Fibroblast of lung (primary cell): ENCODE measurements at regions not wholly inside any gene's neighbourhood (a gene's known extent, or its start where the extent isn't known, plus 50 kb on each side); places are given as distances from the start of the nearest gene placed in this dataset.

Experiments
- DNase-seq, 2 donors: peaks; one replicate each; pipeline versions ENCODE4 v3.0.0 to v3.0.0-alpha.2; 2010; ENCODE audit warnings: low read depth in 2 of 2
- H2AFZ ChIP-seq: 2 replicates; pipeline ENCODE4 v1.5.1; 2012; ENCODE audit warnings: low read length, control low read depth, inconsistent platforms
- H3K27ac ChIP-seq: 2 replicates; pipeline ENCODE4 v1.5.1; 2011; ENCODE audit warnings: low read length, control low read depth; ENCODE audit not compliant: insufficient read depth
- H3K27me3 ChIP-seq: 2 replicates; pipeline ENCODE4 v1.5.1; 2011; ENCODE audit warnings: mild to moderate bottlenecking, low read length; ENCODE audit not compliant: control insufficient read depth, insufficient read depth
- H3K36me3 ChIP-seq: 2 replicates; pipeline ENCODE4 v1.5.1; 2011; ENCODE audit warnings: low read length; ENCODE audit not compliant: control insufficient read depth, insufficient read depth
- H3K4me1 ChIP-seq: 2 replicates; pipeline ENCODE4 v1.5.1; 2011; ENCODE audit warnings: low read length; ENCODE audit not compliant: control insufficient read depth, insufficient read depth; ENCODE audit errors: extremely low read depth
- H3K4me2 ChIP-seq: 2 replicates; pipeline ENCODE4 v1.5.1; 2011; ENCODE audit warnings: low read length, control low read depth; ENCODE audit not compliant: insufficient read depth; ENCODE audit errors: extremely low read depth
- H3K4me3 ChIP-seq, 4 experiments: fragments of 200-600 bp in 1 of 4; sonication (generic) in 1 of 4; replicated peaks in 1 of 4; 2 replicates each; pipeline ENCODE4 v1.5.1; 2011 to 2016; ENCODE audit warnings: low read length in 4 of 4, low read depth in 3 of 4, mild to moderate bottlenecking in 3 of 4, control low read depth in 2 of 4, inconsistent platforms in 1 of 4, mixed read lengths in 1 of 4; ENCODE audit not compliant: insufficient read depth in 1 of 4; ENCODE audit errors: control extremely low read depth in 1 of 4
- H3K79me2 ChIP-seq: 2 replicates; pipeline ENCODE4 v1.5.1; 2012; ENCODE audit warnings: mild to moderate bottlenecking, low read length, inconsistent platforms; ENCODE audit not compliant: control insufficient read depth, insufficient read depth
- H3K9ac ChIP-seq: 2 replicates; pipeline ENCODE4 v1.5.1; 2011; ENCODE audit warnings: mild to moderate bottlenecking, low read length, control low read depth; ENCODE audit not compliant: insufficient read depth
- H3K9me3 ChIP-seq: 2 replicates; pipeline ENCODE4 v1.5.1; 2012; ENCODE audit warnings: low read depth, low read length; ENCODE audit not compliant: control insufficient read depth, insufficient read depth
- H4K20me1 ChIP-seq: 2 replicates; pipeline ENCODE4 v1.5.1; 2011; ENCODE audit warnings: low read length; ENCODE audit not compliant: control insufficient read depth, insufficient read depth; ENCODE audit errors: extremely low read depth
- CTCF ChIP-seq, 2 donors: IDR thresholded peaks in 1 of 2; conservative IDR thresholded peaks in 1 of 2; 1 replicate in 1 of 2; 2 replicates in 1 of 2; pipeline ENCODE4 v1.5.1; 2011 to 2012; ENCODE audit warnings: low read length in 2 of 2, control low read depth in 1 of 2, inconsistent platforms in 1 of 2, low read depth in 1 of 2, mild to moderate bottlenecking in 1 of 2
- EZH2 ChIP-seq: IDR thresholded peaks from 2 replicates; pipeline ENCODE4 v1.5.1; 2012; ENCODE audit warnings: low read length, control low read depth, mild to moderate bottlenecking; ENCODE audit errors: missing control alignments

GRCh38 chr2:39549000-39549399 lies 111.9 kb upstream of the MAP4K3 start:
- TF ChIP-seq CTCF (conservative IDR thresholded peaks at IDR 0.05 in 1 of 2, IDR thresholded peaks at IDR 0.05 in 1 of 2; ENCODE audit: low read depth in 1 of 2, low read length in 2 of 2) (no peak), EZH2 (no peak)
- no peak overlapping the region for H3K4me2 ChIP-seq

GRCh38 chr2:39549718-39550464 lies 112.8 kb upstream of the MAP4K3 start:
- no peak for TF ChIP-seq CTCF (conservative IDR thresholded peaks at IDR 0.05 in 1 of 2, IDR thresholded peaks at IDR 0.05 in 1 of 2; ENCODE audit: low read depth in 1 of 2, low read length in 2 of 2)
- no peak for TF ChIP-seq EZH2
- Histone ChIP-seq H3K4me3 (no peak overlapping the region), H3K27ac (no peak overlapping the region), H3K27me3 (no peaks in the 10 kb centered on the region), H3K4me2 (no peak overlapping the region), H3K36me3 (no peaks in the 10 kb centered on the region), H3K9ac (no peak overlapping the region), H3K9me3 (no peaks in the 10 kb centered on the region), H2AFZ (no peak overlapping the region), H3K79me2 (no peaks in the 10 kb centered on the region), H3K4me1 (no peaks in the 10 kb centered on the region), H4K20me1 (no peaks in the 10 kb centered on the region)
- no peak for DNase-seq

More at GRCh38 chr2:39549000-39549399, 111.9 kb upstream of the MAP4K3 start:
- Histone ChIP-seq H3K79me2 (no peaks in the 10 kb centered on the region), H3K4me1 (no peaks in the 10 kb centered on the region), H3K4me3 (no peak overlapping the region), H3K9ac (no peak overlapping the region), H3K27me3 (no peaks in the 10 kb centered on the region), H3K9me3 (no peaks in the 10 kb centered on the region), H4K20me1 (no peaks in the 10 kb centered on the region), H3K27ac (no peak overlapping the region), H3K36me3 (no peaks in the 10 kb centered on the region), H2AFZ (no peak overlapping the region)
- DNase-seq: no peak

GRCh38 chr2:39550701-39551285 lies 113.7 kb upstream of the MAP4K3 start:
- H2AFZ ChIP-seq: no peak overlapping the region
- H3K79me2 ChIP-seq: no peaks in the 10 kb centered on the region
- no peaks in the 10 kb centered on the region for H3K36me3 ChIP-seq
- H3K9ac ChIP-seq: no peak overlapping the region
- no peak overlapping the region for H3K4me2 ChIP-seq
- TF ChIP-seq CTCF (conservative IDR thresholded peaks at IDR 0.05 in 1 of 2, IDR thresholded peaks at IDR 0.05 in 1 of 2; ENCODE audit: low read depth in 1 of 2, low read length in 2 of 2) (no peak), EZH2 (no peak)
- no peak overlapping the region for H3K4me3 ChIP-seq
- H3K27ac ChIP-seq: no peak overlapping the region
- H3K4me1 ChIP-seq: no peaks in the 10 kb centered on the region
- no peaks in the 10 kb centered on the region for H3K27me3 ChIP-seq
- peak in 1 of 2 donors; percentile 66 for DNase-seq
- no peaks in the 10 kb centered on the region for H4K20me1 ChIP-seq
- H3K9me3 ChIP-seq: no peaks in the 10 kb centered on the region
